ENCODE measurements at regions not wholly inside any gene's neighbourhood (a gene's known extent, or its start where the extent isn't known, plus 50 kb on each side); places are given as distances from the start of the nearest gene placed in this dataset.
A peak's percentile ranks its signal among the peaks of the same experiment; 100 is the strongest.

- ATAC-seq, result no peak
- DNase-seq, result no peak
- intact Hi-C loops (cut with micrococcal nuclease), result no loop called here
Observed at GRCh38 chr13:89899302-89900103, 1448.0 kb upstream of the MIR17HG start.

DNA sequence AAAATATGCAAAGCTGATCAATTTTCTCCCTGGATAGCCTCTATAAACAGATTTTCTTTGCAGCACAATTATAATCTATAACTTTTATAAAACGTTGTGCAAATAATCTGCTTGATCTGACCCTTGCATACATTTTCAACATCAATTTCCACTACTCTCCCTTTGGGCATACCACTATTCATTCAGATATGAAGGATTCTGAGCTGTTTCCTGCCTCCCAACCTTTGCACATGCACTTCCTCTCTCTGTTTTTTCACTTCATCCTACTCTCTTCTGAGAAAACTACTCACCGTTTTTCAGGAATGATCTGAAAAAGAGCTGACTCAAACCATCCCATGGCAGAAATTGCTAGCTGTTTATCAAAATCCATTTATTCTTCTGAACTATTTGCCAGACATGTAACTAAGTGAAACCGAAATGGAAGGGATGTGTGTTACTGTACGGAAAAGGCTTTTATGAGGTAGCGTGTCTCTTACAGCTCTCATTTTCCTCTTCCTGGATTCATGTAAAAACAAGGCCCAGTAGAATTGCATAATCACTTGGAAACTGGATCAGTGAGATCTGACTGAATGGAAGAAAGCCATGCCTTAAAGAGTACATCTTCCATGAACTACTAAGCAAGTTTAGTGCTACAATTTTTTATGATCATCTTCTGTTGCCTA, 1447.3 kb upstream of the MIR17HG start:
- DNase-seq (no peak), ATAC-seq (no peak)
- intact Hi-C loops (cut with micrococcal nuclease), result no loop called here

- intact Hi-C loops (cut with micrococcal nuclease), result no loop called here
- DNase-seq, result no peak
- ATAC-seq, result no peak
Observed at GRCh38 chr13:89902223-89902622, 1445.3 kb upstream of the MIR17HG start.

- ATAC-seq (no peak), DNase-seq (no peak)
- intact Hi-C loops (cut with micrococcal nuclease), result no loop called here
Observed at GRCh38 chr13:89903115-89903514, 1444.4 kb upstream of the MIR17HG start.

- no peak for ATAC-seq
- DNase-seq, result no peak
- intact Hi-C loops (cut with micrococcal nuclease), result no loop called here
Observed at GRCh38 chr13:89910166-89910565, 1437.3 kb upstream of the MIR17HG start.

GRCh38 chr13:89916551-89916950, 1430.9 kb upstream of the MIR17HG start:
- no peak for DNase-seq
- intact Hi-C loops (cut with micrococcal nuclease), result no loop called here
- no peak for ATAC-seq

DNA sequence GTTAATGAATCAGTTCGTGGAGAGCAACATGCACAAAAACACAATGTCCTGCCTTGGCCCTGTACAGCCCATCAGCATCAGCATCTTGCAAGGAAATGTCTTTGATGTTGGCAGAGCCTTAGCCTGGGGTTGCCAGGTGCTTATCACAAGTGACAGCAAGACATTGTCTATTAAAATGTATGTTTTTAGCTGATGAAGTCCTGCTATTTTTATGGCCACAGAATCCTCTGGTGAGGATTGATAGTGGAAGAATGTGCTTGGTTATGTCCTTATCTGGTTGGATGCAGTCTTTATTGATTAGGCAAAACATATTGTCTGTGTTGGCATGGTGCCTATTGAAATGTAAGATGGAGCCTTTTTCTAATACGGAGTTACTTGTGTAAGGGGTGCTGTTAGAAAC, 1427.0 kb upstream of the MIR17HG start:
- intact Hi-C loops (cut with micrococcal nuclease), result no loop called here
- DNase-seq (no peak), ATAC-seq (no peak)

- ATAC-seq, result no peak
- intact Hi-C loops (cut with micrococcal nuclease), result no loop called here
Observed at GRCh38 chr13:89923052-89923451, 1424.4 kb upstream of the MIR17HG start.

GRCh38 chr13:89923736-89924135, 1423.8 kb upstream of the MIR17HG start:
- no peak for ATAC-seq
- DNase-seq, result no peak
- intact Hi-C loops (cut with micrococcal nuclease), result no loop called here

More at GRCh38 chr13:89923052-89923451, 1424.4 kb upstream of the MIR17HG start:
- no peak for DNase-seq

- intact Hi-C loops (cut with micrococcal nuclease), result no loop called here
- DNase-seq, result no peak
- ATAC-seq, result no peak
Observed at GRCh38 chr13:89925107-89925506, 1422.4 kb upstream of the MIR17HG start.

- intact Hi-C loops (cut with micrococcal nuclease), result no loop called here
- ATAC-seq (no peak), DNase-seq (no peak)
Observed at GRCh38 chr13:89930861-89931260, 1416.6 kb upstream of the MIR17HG start.

DNA sequence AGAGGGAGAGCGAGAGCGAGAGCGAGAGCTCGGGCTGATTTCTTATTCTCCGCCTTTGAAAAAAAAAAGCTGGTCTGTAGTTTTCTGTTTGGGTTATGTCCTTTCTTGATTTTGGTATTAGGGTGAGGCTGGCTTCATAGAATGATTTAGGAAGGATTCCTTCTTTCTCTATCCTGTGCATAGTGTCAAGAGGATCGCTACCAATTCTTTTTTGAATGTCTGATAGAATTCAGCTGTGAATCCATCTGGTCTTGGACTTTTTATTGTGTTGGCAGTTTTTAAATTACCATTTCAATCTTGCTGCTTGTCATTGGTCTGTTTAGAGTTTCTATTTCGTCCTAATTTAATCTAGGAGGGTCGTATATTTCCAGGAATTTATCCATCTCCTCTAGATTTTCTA, 1414.6 kb upstream of the MIR17HG start:
- intact Hi-C loops (cut with micrococcal nuclease), result no loop called here
- DNase-seq, result no peak
- no peak for ATAC-seq

GRCh38 chr13:89936256-89936655, 1411.2 kb upstream of the MIR17HG start:
- no peak for DNase-seq
- ATAC-seq, result no peak
- intact Hi-C loops (cut with micrococcal nuclease), result no loop called here

DNA sequence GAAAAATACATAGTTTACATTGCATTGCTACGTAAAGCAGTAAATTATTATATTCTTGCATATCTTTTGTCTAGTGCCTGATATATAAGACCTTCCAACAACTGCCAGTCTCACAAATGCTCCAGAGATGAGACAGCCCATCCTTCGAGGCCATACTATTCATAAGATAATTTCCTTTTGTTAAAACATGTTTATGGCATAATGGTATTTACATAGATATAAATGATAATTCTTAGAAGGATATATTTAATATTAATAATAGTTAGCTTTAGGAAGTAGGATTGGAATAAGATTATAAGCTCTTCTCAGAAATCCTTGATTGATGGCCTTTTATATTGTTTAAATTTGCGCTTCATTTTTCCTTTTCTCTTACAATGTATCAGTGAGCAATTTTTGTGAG, 1410.1 kb upstream of the MIR17HG start:
- no peak for ATAC-seq
- intact Hi-C loops (cut with micrococcal nuclease), result no loop called here
- DNase-seq, result no peak

DNA sequence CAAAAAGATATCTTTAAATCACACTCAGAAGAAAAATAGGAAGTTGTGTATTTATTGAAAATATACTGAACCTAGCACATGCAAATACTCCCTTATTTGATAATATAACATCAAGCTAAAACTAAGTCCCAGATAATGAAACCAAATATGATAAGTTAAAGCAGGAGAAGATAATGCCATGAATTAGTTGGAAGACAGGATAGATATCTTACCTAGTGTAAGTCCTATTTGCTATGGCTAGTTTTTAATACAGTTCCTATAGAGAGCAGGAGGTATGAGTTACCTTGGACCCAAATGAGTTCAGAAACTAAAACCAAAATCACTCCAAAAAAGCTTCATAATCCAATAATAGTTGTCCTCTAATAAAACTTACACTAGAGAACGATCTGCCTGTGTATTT, 1407.1 kb upstream of the MIR17HG start:
- ATAC-seq, result no peak

GRCh38 chr13:89943139-89943538, 1404.3 kb upstream of the MIR17HG start:
- no peak for DNase-seq
- intact Hi-C loops (cut with micrococcal nuclease), result no loop called here
- no peak for ATAC-seq

More for the DNA sequence above, 1407.1 kb upstream of the MIR17HG start:
- no peak for DNase-seq
- intact Hi-C loops (cut with micrococcal nuclease), result no loop called here

- DNase-seq, result no peak
- ATAC-seq, result no peak
- intact Hi-C loops (cut with micrococcal nuclease), result no loop called here
Observed at GRCh38 chr13:89950225-89950624, 1397.3 kb upstream of the MIR17HG start.

GRCh38 chr13:89951341-89951740, 1396.1 kb upstream of the MIR17HG start:
- DNase-seq (no peak), ATAC-seq (peak; percentile 42)
- intact Hi-C loops (cut with micrococcal nuclease), result no loop called here

DNA sequence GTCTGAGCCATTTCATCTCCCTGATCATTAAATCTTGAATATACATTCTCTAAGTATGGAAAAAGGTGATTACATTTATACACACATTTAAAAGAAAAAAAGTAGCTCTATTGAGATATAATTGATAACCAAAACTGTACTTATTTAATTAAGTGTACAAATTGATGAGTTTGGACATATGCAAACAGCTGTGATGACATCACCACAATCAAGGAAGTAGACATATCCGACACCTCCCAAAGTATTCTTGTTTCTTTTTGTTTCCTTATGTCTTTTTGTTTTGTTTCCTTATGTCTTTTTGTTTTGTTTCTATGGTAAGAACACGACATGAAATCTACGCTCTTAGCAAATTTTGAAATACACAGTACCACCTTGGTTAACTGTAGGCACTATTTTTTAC, 1393.9 kb upstream of the MIR17HG start:
- intact Hi-C loops (cut with micrococcal nuclease), result no loop called here
- DNase-seq (no peak), ATAC-seq (no peak)

GRCh38 chr13:89955773-89956172, 1391.7 kb upstream of the MIR17HG start:
- ATAC-seq, result no peak
- intact Hi-C loops (cut with micrococcal nuclease), result no loop called here
- DNase-seq, result no peak

DNA sequence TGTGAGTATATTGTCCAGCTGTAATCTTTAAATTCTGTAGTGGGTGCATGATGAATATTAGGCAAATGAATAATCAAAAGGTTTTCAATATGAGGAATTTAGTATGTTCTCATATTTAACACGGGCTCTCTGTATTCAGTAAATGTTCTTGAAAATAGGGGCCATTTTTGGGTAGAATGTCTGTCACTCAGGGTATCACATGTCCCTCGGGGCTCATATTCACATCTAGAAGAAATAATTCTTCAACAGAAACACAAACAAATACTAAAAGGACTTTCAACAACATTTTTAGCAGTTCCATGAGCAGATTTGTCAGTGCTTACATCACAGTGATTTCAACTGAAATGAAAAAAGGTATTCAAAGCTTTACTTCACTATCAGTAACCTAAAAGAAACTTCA, 1388.4 kb upstream of the MIR17HG start:
- ATAC-seq, result no peak
- no peak for DNase-seq
- intact Hi-C loops (cut with micrococcal nuclease), result no loop called here
